ENCODE measurements at regions not wholly inside any gene's neighbourhood (a gene's known extent, or its start where the extent isn't known, plus 50 kb on each side); places are given as distances from the start of the nearest gene placed in this dataset.

DNA sequence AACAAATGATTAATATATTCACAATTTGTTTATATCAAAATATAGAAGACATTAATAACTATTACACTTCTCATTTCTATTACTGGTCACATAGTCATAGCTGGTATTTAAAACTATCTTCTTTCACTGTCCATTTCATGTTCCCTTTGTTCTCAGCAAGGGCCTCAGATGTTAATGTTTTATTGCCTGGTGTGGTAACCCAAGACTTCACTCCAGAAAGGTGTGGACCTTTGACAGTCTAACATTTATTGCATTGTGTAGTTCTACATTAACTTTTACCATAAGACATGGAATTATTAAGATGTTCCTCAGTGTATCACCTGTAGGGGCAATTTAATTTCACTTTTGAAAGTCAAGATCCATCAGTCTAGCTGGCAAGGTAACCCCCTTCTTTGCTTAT is 691.3 kb downstream of the SQOR start:
- no peak for DNase-seq

GRCh38 chr15:46328821-46329220 is 694.0 kb downstream of the SQOR start:
- DNase-seq = no peak

DNA sequence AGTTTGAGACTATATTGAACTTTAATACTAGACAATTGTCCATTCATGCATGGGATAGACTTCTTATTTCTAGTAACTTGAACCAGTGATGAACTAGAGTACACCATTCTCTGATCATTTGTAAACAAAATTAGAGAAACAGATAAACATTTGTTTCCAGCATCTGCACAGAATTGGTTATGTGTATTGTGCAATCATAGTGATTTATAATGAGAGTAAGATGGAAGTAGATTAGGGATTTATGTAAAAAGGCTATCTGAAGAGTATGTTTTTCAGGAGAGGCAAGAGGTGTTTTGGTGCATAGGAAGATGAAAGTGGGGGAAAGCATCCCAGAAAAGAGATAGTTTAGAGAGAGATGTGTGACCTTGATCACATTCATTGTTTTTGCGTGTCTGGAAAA is 695.0 kb downstream of the SQOR start:
- DNase-seq = no peak

DNA sequence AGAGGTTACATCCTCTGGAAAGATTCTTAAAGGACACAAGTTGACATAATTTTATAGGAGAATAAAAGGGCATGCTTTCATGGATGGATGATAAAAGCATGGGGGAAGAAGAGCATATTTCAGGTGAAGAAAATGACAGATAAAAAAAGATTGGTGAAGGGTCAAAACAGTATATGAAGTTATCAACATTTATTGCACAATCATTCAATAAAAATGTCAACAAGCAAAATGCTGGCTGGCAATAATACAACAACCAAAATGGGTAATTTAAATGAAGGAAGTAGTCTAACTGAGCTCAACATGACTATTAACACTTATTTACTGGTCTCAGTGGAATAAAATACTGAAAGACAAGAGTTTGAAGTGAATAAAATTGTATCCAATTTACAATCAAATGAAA is 696.7 kb downstream of the SQOR start:
- no peak for DNase-seq

GRCh38 chr15:46343196-46343935 is 708.5 kb downstream of the SQOR start:
- DNase-seq = no peak

DNA sequence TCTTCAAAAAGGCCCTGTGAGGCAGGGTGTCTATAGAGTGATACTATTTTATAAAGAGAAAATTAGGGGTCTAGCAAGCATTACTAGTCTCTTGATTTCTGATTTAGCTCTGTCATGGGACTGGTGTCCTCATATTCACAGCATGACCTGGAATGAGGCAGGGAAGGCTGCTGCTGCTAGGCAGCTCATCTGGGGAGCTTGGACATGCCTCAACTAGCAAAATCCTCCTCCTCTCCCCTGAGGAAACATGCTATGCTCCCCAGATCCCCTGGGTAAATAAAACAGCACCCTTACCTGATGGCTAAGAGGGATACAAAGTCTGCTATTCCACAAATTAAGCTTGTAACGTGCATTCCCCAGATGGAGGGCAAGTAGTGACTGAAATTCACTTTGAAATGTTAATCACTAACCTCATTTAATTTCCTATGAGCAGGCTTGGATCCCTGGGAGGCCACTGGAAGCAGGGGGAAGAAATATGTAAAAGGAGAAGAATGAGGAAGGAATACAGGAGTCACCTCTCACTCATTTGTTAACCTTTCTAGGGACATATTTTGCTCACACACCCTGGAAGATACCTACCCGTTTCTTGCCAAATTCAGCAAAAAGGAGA is 709.4 kb downstream of the SQOR start:
- DNase-seq = no peak

- DNase-seq = no peak
Measured at GRCh38 chr15:46344915-46345314, 710.1 kb downstream of the SQOR start.

DNA sequence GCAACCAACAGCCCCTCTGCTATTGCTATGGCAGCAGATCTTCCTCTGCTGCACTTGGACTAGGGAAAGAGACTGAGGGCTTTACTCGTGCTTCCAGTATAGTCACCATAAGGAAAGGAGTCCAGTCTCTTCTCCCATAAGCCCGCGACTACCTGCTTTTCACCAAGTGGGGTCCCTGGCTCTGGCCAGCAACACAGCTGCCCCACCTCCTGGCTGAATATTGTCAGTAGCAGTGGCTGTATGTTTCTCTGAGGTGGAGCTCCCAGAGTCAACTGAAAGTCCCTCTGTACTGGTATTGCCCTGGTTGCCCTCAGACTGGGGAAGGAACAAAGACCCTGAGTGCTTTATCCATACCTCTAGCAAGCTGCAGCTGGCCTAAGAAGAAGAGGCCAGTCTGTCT is 719.6 kb downstream of the SQOR start:
- no peak for DNase-seq

GRCh38 chr15:46365572-46365971 is 730.7 kb downstream of the SQOR start:
- no peak for DNase-seq

- DNase-seq = no peak
Measured at GRCh38 chr15:46366360-46367007, 731.7 kb downstream of the SQOR start.

DNA sequence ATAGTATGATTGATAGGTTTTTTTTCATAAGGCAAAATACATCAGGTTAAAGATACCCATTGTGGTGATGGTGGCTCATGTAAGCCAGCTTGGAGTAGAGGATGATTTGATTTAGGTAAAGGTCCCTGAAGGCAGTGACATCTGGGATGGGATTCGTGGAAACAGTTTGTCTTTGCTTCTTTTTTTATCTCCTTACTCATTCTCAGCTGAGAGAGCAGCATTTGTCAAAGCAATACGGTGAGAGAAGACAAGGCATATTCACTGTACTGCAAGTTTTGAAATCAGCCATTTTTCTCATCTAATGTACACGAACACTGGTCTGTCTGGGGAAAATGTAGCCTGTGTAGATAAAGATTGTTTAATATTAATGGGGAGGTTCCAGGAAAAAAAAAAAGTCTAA is 749.1 kb downstream of the SQOR start:
- DNase-seq = no peak

DNA sequence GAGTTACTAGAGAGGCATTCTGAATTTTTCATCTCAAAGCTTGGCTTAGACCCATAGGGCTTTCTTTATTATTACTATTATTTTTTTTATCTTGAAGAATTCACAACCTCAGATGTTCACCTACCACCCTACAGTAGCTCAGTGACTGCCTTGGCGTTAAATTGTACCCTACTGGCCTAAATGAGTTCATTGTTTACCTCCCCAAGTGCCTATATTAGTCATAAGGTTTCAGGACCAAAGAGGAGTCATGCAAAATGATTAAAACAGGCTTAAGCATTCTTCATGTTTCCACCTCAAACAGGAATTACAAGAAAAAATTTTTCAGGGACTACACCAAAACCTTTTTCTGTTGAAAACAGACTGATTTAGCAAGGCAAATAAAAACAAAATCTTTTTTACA is 751.5 kb downstream of the SQOR start:
- DNase-seq = no peak

DNA sequence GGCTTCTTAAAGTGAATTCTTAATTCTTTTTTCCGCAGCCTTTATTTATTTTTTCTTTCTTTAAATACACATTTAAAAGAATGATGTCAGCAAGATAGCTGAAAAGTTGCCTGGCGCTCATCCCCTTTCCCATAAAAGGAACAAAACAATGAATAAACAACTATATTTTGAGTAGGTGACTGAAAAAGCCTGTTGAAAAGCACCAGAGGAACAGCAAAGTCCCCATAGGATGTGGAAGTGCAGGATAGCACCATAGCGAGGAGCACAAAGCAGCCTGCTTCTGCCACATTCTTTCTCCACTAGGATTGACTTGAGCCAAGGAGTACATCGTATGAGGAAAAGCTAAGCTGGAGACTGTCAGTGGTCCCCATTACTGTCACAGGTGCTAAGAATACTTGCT is 754.9 kb downstream of the SQOR start:
- DNase-seq = no peak

DNA sequence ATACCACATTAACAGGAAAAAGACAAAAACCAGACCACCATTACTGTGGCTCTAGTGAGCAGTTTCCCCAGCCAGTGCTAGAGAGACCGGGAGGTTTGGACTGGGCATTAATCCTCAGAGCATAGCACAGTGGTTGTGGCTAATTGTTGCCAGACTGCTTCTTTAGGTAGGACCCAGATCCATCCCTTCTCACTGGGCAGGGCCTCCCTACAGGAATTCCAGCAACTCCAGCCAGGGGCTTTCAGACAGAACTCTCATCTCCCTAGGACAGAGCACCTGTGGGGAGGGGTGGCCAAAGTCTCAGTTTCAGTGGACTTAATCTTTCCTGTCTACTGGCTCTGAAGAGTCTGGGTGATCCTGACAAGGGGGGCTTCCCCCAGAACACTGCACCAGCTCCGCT is 759.6 kb downstream of the SQOR start:
- DNase-seq = no peak

DNA sequence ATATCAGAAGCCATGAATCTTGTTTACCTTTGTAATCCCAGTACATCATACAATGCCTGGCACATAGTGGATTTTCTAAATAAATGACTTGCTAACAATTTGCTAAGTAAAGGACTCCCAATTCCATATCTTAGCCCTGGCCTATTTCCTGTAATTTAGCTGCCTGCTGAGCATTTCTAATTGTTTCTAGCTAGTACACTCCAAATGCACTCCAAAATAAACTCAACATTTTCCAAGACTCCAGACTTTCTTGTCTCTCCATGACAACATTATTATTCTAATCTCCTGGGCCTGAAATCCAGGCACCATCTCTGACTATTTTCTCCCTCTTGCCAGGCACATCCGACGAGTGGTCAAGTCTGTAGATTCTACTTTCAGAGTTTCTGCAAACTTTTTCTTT is 773.5 kb downstream of the SQOR start:
- no peak for DNase-seq

DNA sequence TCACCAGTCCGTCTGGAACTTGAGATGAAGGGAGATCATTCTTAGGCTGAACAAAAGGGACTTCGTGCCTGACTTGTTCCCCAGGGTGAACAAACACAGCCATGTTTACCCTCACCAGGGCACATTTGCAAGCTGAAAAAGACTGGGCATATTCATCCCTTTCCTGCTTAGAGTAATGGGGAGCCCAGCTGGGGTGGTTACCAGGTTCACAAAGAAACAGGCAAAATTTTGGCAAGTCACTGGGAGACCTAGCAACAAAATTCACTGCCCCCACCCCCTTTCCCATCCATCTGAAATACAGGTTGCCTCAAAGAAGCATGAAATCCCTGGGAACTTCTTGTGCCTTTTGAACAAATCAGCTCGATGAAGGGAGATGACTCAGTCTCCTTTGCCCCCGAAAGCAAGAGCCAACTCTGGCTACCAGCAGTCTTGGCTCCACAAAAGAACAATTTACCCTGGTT is 775.0 kb downstream of the SQOR start:
- no peak for DNase-seq

DNA sequence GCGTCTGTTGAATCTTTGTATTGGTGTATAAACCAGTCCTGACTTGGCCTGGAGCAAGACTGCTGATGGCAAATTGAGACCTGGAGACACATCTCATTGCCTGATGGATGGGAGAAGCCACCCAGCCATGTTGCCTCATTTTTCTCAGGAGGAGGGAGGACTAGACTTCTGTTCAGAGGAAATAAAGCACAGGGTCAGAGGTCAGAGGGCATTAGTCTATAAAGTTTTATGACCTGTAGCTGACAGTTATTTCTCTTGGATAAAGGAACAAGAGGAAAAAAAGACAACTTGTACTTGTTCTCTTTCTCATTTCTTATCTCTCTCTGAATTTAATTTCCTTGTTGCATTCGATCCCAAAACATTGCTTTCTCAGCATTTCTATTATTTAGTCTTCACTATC is 775.9 kb downstream of the SQOR start:
- DNase-seq = no peak

- DNase-seq = no peak
Measured at GRCh38 chr15:46411900-46412299, 777.1 kb downstream of the SQOR start.

GRCh38 chr15:46413799-46414198 is 779.0 kb downstream of the SQOR start:
- no peak for DNase-seq

DNA sequence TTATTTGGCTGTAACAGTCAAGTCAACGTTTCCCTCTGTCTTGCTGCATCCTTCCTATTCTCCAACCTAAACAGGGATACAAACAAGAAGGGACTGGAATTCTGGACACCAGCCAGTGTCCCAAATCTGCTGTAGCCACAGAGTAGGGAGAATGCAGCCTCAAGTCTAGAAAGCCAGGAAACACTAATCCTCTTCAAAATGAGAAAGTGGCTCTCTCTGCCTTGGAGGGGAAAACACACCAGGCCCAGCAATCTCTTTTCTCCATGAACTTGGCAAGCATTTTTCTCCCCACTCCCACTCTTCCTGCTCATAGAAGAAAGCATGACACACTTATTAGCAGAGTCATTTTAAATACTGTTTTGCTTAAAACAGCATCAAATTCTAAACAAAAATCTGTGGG is 781.7 kb downstream of the SQOR start:
- DNase-seq = no peak

DNA sequence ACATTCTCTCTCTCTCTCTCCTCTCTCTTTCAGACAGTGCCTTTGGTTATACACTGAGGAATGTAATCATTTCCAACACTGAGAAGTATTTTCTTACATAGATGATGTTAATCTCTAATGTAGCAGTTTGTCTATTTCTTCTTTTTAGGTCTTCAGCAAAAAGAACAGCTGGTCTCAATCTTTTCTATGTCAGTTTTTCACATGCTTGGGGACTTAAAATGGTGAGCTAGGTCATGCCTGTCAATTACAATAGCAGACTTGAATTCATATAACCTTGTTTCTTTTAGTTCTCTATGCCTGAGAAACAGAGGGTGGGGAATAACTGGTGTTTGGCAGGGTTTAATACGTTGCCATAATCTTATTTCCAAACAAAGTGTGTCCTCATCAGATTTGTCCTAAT is 786.2 kb downstream of the SQOR start:
- no peak for DNase-seq

GRCh38 chr15:46441294-46442062 is 806.6 kb downstream of the SQOR start:
- no peak for DNase-seq

- DNase-seq = no peak
Measured at GRCh38 chr15:46442184-46442583, 807.4 kb downstream of the SQOR start.

Measured in NCI-H187 (cell line).